Effector memory CD4-positive, alpha-beta T cell (primary cell): ENCODE measurements at regions not wholly inside any gene's neighbourhood (a gene's known extent, or its start where the extent isn't known, plus 50 kb on each side); places are given as distances from the start of the nearest gene placed in this dataset.

Experiments used
- DNase-seq, 3 donors: peaks; one replicate each; pipeline ENCODE4 v3.0.0-alpha.2; 2020
- H3K27ac ChIP-seq: 2 replicates; pipeline ENCODE4 v1.7.0; 2013; ENCODE audit warnings: mild to moderate bottlenecking, low read length, moderate library complexity; ENCODE audit not compliant: insufficient read depth, poor library complexity, severe bottlenecking
- H3K27me3 ChIP-seq: replicated peaks from 2 replicates; pipeline ENCODE4 v1.7.0; 2013; ENCODE audit warnings: mild to moderate bottlenecking, low read length; ENCODE audit not compliant: insufficient read depth, control insufficient read depth, poor library complexity, severe bottlenecking
- H3K36me3 ChIP-seq: 2 replicates; pipeline ENCODE4 v1.7.0; 2013; ENCODE audit warnings: mild to moderate bottlenecking, low read length, moderate library complexity; ENCODE audit not compliant: control insufficient read depth, insufficient read depth
- H3K4me1 ChIP-seq: 2 replicates; pipeline ENCODE4 v1.7.0; 2013; ENCODE audit warnings: low read length, mild to moderate bottlenecking; ENCODE audit not compliant: control insufficient read depth, insufficient read depth, poor library complexity, severe bottlenecking
- H3K4me3 ChIP-seq: 2 replicates; pipeline ENCODE4 v1.7.0; 2013; ENCODE audit warnings: low read length, low read depth, mild to moderate bottlenecking; ENCODE audit not compliant: insufficient read depth, poor library complexity, severe bottlenecking
- H3K9me3 ChIP-seq: 2 replicates; pipeline ENCODE4 v1.7.0; 2013; ENCODE audit warnings: mild to moderate bottlenecking, low read length, moderate library complexity; ENCODE audit not compliant: control insufficient read depth

DNA sequence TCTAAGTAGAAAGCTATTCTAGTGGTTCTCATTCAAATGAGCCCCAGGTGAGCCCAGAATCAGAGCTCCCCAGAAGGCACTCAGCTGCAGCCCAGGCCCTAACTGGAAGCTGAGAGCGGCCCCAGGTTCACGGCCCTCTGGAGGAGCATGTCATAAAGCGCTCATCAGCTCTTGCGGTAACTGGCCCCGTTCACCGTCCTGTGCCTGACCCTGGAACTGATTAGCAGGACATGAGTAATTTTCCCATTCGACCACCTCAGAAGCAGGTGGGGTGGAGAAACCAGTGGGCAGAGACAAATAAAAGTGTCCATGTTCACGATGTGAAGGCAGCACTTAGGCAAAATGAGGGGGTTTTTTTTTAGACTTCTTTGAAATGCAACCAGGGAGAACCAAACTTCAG is 136.1 kb upstream of the LYZL2 start:
- H3K9me3 ChIP-seq: no peaks in the 10 kb centered on the region

DNA sequence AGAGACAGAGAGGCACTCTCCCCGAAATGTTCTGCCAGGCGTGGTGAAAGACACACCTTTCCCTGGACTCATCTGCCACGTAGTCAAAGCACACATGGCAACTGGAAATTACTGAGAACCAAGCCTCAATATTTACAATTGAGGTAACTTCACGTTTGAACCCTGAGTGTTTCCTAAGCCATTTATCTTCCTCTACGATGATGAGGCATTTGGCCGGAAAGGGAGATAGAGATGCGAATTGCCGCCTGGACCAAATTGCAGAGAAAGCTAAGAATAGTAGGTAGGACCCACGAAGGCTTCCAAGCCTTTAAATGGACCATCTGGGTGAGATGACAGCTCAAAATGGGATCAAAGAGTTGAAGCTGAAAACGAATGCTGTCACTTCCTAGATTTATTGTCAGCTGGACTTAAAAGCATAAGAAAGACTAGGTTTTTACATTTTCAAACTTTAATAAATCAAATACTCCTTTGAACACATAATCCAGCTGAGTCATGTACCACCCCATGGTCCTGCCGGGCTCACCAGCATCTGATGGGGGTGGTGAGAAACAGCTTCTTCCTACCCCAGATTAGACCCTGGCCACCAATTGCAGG is 135.6 kb upstream of the LYZL2 start:
- no peak overlapping the region for H3K4me3 ChIP-seq
- H3K4me1 ChIP-seq: no peaks in the 10 kb centered on the region
- no peaks in the 10 kb centered on the region for H3K27me3 ChIP-seq
- no peaks in the 10 kb centered on the region for H3K9me3 ChIP-seq
- DNase-seq: no peak
- H3K27ac ChIP-seq: no peak overlapping the region
- no peaks in the 10 kb centered on the region for H3K36me3 ChIP-seq

More for the DNA sequence above, 136.1 kb upstream of the LYZL2 start:
- Histone ChIP-seq H3K27ac (no peak overlapping the region), H3K27me3 (no peaks in the 10 kb centered on the region), H3K4me3 (no peak overlapping the region), H3K36me3 (no peaks in the 10 kb centered on the region), H3K4me1 (no peaks in the 10 kb centered on the region)
- DNase-seq: no peak

DNA sequence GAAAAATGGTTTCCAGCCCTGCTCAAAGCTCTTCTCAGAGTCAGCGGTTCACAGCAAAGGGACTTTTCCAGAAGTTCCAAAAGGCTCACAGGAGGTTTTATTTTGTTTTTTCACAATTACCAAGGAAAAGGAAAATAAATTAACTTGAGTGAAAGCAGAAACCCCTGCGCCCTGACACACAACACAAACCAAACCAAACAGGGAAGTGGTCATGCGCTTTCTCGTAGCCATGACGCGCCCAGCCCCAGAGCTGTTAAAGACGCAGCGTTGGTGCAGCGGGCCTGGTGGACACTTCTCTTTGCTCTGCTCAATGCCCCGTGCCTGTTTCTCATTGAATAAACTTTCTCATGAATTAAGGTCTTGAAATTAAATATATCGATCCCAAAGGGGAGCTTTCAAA is 134.4 kb upstream of the LYZL2 start:
- H3K36me3 ChIP-seq: no peaks in the 10 kb centered on the region
- no peak overlapping the region for H3K4me3 ChIP-seq
- H3K27me3 ChIP-seq: no peaks in the 10 kb centered on the region
- H3K4me1 ChIP-seq: no peaks in the 10 kb centered on the region
- no peak overlapping the region for H3K27ac ChIP-seq
- no peak for DNase-seq
- no peaks in the 10 kb centered on the region for H3K9me3 ChIP-seq

DNA sequence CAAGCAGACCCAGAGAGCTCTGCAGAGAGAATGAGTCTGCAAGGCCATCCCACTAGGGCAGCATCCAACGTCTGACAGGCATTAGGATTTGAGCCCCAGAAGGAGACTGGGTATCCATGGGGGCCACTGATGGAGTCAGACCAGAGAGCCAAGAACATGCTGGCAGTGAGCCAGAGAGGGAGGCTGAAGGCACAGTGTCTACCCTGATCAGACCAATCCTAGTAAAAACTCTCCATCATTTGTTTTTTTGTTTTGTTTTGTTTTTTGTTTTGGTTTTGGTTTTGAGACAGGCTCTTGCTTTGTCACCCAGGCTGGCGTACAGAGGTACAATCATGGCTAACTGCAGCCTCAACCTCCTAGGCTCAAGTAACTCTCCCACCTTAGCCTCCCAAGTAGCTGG is 133.1 kb upstream of the LYZL2 start:
- Histone ChIP-seq H3K4me3 (no peak overlapping the region), H3K9me3 (no peaks in the 10 kb centered on the region), H3K4me1 (no peaks in the 10 kb centered on the region), H3K36me3 (no peaks in the 10 kb centered on the region), H3K27ac (no peak overlapping the region), H3K27me3 (no peaks in the 10 kb centered on the region)
- no peak for DNase-seq

DNA sequence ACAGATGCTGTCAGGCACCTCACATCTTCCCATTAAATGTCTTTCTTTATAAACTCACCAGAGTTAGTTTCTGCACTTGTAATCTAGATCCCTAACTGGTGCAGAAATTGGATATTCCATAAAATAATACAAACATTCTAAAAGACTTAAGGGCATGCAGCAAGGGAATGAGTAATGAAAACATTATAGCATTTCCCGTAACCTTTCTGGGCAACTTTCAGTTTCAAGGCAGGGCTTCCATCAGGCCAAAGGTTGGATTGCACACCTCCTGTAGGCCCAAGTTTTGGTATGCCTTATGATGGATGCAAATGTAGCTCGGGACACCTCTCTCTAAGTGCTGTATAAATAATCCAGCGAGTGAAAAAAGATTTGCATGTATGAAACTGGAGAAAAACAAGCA is 129.9 kb upstream of the LYZL2 start:
- Histone ChIP-seq H3K9me3 (no peaks in the 10 kb centered on the region), H3K4me1 (no peaks in the 10 kb centered on the region), H3K36me3 (no peaks in the 10 kb centered on the region), H3K4me3 (no peak overlapping the region), H3K27ac (no peak overlapping the region), H3K27me3 (no peaks in the 10 kb centered on the region)
- no peak for DNase-seq

DNA sequence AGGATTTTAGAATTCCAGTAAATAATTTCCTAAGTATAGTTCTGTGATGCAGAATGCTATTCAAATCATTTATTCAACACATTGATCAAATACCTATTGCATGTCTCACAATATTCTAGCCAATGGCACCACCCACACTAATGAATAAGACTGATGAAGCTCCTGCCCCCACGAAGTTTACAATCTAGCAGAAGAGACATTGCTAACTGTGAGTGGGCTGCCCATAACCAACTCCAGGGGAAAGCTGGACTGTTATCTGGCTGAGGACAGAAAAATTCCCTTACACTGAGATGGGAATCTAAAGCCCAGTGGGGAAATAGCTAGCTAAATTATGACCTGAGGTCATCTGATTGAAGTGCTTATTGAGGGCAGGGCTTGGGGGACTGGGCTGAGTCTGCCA is 128.8 kb upstream of the LYZL2 start:
- no peak overlapping the region for H3K27ac ChIP-seq
- DNase-seq: no peak
- H3K36me3 ChIP-seq: no peaks in the 10 kb centered on the region
- H3K27me3 ChIP-seq: no peaks in the 10 kb centered on the region
- H3K4me3 ChIP-seq: no peak overlapping the region
- H3K9me3 ChIP-seq: no peaks in the 10 kb centered on the region
- no peaks in the 10 kb centered on the region for H3K4me1 ChIP-seq

DNA sequence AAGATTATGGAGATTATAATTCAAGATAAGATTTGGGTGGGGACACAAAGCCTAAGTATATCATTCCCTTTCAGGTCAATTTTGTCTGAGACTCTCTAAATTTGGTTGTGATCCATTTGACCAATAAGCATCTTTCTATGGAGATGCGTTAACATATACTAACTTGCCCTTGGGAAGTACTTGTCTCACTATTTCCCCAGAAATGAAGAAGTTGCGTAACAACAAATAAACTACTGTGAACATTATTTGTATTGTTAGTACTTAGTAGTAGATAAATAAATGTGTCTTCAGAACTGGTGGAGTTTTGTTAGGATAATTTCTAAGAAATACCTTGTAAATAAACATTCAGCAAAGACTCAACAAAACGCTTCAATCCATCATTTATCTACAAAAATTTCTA is 127.3 kb upstream of the LYZL2 start:
- Histone ChIP-seq H3K36me3 (no peaks in the 10 kb centered on the region), H3K27ac (no peak overlapping the region), H3K4me1 (no peaks in the 10 kb centered on the region), H3K4me3 (no peak overlapping the region), H3K27me3 (no peaks in the 10 kb centered on the region), H3K9me3 (no peaks in the 10 kb centered on the region)
- no peak for DNase-seq

DNA sequence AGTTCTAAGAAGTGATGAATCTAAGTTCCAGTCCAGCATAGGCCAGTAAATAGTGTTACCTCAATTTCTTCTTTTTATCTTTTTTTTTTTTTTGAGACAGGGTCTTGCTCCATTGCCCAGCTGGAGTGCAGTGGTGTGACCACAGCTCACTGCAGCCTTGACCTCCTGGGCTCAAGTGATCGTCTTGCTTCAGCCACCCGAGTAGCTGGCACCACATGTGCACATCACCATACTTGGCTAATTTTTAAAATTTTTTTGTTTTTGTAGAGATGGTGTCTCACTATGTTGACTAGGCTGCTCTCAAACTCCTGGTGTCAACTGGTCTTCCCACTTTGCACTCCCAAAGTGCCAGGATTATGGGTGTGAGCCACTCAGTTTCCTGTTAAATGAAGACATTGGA is 126.6 kb upstream of the LYZL2 start:
- Histone ChIP-seq H3K4me1 (no peaks in the 10 kb centered on the region), H3K27ac (no peak overlapping the region), H3K36me3 (no peaks in the 10 kb centered on the region), H3K4me3 (no peak overlapping the region), H3K9me3 (no peaks in the 10 kb centered on the region), H3K27me3 (no peaks in the 10 kb centered on the region)
- DNase-seq: no peak

DNA sequence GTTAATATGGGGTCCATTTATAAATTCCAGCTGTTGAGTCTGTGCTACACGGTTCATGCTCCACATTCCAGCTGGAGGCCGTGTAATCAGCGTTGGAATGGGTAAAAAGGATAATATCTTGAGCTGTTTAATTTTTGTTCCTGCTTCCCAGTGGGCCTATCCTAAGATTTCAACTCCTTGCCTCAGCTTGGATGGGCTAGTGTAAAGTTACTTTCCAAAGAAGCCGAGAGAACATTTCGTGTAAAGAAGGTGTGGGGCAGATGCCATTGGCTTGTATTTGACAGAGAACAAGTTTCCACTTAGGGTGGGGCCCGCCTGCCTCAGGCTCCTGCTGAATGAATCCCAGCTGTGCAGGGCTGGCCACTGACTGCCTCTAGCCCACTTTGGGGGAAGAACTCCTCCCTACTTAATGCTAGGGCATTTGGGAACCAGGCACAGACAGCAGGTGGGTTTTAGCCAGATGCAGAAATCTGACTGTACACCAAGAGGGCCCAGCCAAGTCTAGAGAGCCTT is 125.9 kb upstream of the LYZL2 start:
- Histone ChIP-seq H3K27me3 (no peaks in the 10 kb centered on the region), H3K9me3 (no peaks in the 10 kb centered on the region), H3K36me3 (no peaks in the 10 kb centered on the region), H3K27ac (no peak overlapping the region), H3K4me1 (no peaks in the 10 kb centered on the region), H3K4me3 (no peak overlapping the region)
- DNase-seq: no peak

DNA sequence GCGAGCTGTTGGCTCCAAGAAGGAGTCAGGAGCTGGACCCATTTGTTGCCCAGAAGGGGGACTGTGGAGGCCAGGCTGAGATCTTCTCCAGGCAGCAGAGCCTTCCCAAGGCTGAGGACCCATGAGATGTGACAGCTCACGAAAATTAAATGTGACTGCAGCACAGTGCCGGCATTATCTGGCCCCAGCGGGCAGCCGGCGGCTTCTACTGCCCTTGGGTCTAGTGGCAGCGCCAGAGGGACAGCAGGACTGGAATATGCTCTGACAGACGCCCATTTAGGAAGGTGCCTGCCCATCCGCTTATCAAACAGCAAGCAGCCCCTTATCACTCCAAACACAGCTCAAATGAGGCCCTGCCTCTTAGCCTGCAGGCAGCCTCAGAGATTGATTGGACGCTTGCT is 122.9 kb upstream of the LYZL2 start:
- no peak overlapping the region for H3K27ac ChIP-seq
- no peak overlapping the region for H3K4me3 ChIP-seq

More for the DNA sequence above, 122.9 kb upstream of the LYZL2 start:
- no peak for DNase-seq
- H3K4me1 ChIP-seq: no peaks in the 10 kb centered on the region
- H3K27me3 ChIP-seq: no peaks in the 10 kb centered on the region
- H3K36me3 ChIP-seq: no peaks in the 10 kb centered on the region
- H3K9me3 ChIP-seq: no peaks in the 10 kb centered on the region
